ENCODE measurements at regions not wholly inside any gene's neighbourhood (a gene's known extent, or its start where the extent isn't known, plus 50 kb on each side); places are given as distances from the start of the nearest gene placed in this dataset.
A peak's percentile ranks its signal among the peaks of the same experiment; 100 is the strongest.

DNA sequence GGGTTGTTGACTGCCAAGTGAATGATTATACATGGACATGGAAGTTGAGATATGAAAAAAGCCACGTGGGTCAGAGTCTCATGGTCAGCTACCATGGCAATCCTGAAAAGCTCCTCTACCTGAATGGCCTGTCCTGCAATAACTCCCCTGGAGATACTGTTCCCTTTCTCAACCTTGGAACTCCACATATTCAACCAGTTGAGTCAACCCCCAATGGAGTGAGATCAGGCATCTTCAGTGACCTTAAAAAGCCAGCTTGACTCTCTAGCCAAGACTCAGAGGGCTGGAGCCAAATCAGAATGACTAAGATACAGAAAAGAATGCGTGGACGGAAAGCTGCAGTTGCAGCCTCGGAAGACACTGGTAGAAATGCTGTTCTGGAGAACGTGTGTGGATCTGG is 341.3 kb downstream of the FOXA2 start:
- H3K36me3 ChIP-seq = no peaks in the 10 kb centered on the region
- no peaks in the 10 kb centered on the region for H3K9me3 ChIP-seq
- DNase-seq (ENCODE audit: low spot score in 2 of 2) = peak in 1 of 2 donors; percentile 34
- H3K4me1 ChIP-seq = no peaks in the 10 kb centered on the region
- H3K4me3 ChIP-seq = no peak overlapping the region
- WGBS, 2 donors = 54 to 65% methylated on average over 5 of the region's 5 CpGs
- H3K27ac ChIP-seq = no peak overlapping the region
- TF ChIP-seq EP300 (IDR thresholded peaks at IDR 0.05) (no peak), POLR2A (IDR thresholded peaks at IDR 0.05) (no peak)
- TF ChIP-seq, protein P1, sequence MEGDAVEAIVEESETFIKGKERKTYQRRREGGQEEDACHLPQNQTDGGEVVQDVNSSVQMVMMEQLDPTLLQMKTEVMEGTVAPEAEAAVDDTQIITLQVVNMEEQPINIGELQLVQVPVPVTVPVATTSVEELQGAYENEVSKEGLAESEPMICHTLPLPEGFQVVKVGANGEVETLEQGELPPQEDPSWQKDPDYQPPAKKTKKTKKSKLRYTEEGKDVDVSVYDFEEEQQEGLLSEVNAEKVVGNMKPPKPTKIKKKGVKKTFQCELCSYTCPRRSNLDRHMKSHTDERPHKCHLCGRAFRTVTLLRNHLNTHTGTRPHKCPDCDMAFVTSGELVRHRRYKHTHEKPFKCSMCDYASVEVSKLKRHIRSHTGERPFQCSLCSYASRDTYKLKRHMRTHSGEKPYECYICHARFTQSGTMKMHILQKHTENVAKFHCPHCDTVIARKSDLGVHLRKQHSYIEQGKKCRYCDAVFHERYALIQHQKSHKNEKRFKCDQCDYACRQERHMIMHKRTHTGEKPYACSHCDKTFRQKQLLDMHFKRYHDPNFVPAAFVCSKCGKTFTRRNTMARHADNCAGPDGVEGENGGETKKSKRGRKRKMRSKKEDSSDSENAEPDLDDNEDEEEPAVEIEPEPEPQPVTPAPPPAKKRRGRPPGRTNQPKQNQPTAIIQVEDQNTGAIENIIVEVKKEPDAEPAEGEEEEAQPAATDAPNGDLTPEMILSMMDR (IDR thresholded peaks at IDR 0.05) = no peak
- no peaks in the 10 kb centered on the region for H3K27me3 ChIP-seq

DNA sequence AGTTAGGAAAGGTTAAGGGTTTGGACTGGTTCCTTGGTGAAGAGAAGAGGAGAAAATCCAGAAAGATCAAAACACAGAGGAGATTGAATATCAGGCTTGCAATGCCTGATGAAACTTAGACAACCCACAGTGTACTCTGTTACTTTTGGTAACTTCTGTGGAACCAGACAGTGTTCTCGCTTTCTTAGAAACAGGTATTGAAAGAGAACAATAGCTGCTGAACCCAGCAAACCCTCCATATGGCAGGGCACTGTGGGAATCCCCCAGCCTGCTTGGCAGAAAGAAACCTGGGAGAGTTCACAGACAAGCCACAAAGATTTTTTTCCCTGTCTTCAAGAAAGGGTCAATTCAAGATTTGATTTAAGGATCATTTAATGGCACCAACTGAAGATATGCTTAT is 342.8 kb downstream of the FOXA2 start:
- H3K4me3 ChIP-seq = no peak overlapping the region
- TF ChIP-seq POLR2A (IDR thresholded peaks at IDR 0.05) = no peak
- TF ChIP-seq, protein P1 (IDR thresholded peaks at IDR 0.05) = no peak
- no peaks in the 10 kb centered on the region for H3K36me3 ChIP-seq
- DNase-seq (ENCODE audit: low spot score in 2 of 2) = no peak
- H3K27ac ChIP-seq = no peak overlapping the region
- H3K27me3 ChIP-seq = no peaks in the 10 kb centered on the region
- no peaks in the 10 kb centered on the region for H3K9me3 ChIP-seq
- no peaks in the 10 kb centered on the region for H3K4me1 ChIP-seq
- WGBS, 2 donors = 68 to 69% methylated on average over 1 of the region's 1 CpG

DNA sequence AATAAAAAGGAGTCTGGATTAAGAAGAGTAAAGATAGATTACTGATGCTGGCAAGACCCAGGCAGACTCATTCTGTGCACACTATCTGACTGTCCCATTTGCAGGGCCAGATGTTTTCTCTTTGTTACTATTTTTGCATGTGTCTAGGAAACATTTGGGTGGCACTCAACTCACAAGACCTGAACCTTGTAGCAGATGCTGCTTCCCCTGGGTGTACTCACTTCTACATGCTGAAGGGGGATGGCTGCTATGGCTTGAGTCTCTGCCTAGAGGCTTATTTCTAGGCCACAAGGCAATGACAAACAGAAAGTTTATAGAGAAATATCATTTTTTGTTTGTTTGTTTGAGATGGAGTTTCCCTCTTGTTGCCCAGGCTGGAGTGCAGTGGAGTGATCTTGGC is 351.4 kb downstream of the FOXA2 start:
- Histone ChIP-seq H3K4me1 (no peaks in the 10 kb centered on the region), H3K4me3 (no peak overlapping the region), H3K9me3 (no peaks in the 10 kb centered on the region), H3K27ac (no peak overlapping the region), H3K36me3 (no peaks in the 10 kb centered on the region), H3K27me3 (no peaks in the 10 kb centered on the region)
- DNase-seq (ENCODE audit: low spot score in 2 of 2) = no peak
- TF ChIP-seq EP300 (IDR thresholded peaks at IDR 0.05) (no peak), POLR2A (IDR thresholded peaks at IDR 0.05) (no peak)
- TF ChIP-seq, protein P1 (IDR thresholded peaks at IDR 0.05) = no peak

DNA sequence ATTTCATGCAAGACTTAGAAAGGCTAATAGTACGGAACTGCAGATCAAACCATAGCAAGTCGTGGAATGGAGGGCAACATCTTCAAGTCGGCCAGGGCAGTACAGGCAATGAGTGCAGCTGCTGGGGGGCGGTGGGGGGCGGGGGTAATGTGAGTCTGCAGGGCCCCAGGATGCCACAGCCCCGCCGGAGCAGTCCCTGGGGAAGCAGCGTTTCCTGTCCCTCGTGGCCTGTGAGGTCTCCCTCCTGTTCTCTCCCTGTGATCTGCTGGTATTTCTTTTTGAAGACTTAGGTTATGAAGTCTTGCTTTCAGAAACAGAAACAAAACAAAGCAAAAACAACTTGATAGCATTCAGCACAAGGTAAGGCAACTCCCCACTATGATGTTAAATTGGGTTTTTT is 351.9 kb downstream of the FOXA2 start:
- Histone ChIP-seq H3K36me3 (no peaks in the 10 kb centered on the region), H3K4me3 (no peak overlapping the region), H3K27me3 (no peaks in the 10 kb centered on the region), H3K27ac (no peak overlapping the region), H3K9me3 (no peaks in the 10 kb centered on the region), H3K4me1 (no peaks in the 10 kb centered on the region)
- no peak for DNase-seq (ENCODE audit: low spot score in 2 of 2)
- 18 to 24% methylated on average over 9 of the region's 9 CpGs for WGBS, 2 donors
- TF ChIP-seq POLR2A (IDR thresholded peaks at IDR 0.05) (no peak), EP300 (IDR thresholded peaks at IDR 0.05) (no peak)
- TF ChIP-seq, protein P1 (IDR thresholded peaks at IDR 0.05) = no peak

DNA sequence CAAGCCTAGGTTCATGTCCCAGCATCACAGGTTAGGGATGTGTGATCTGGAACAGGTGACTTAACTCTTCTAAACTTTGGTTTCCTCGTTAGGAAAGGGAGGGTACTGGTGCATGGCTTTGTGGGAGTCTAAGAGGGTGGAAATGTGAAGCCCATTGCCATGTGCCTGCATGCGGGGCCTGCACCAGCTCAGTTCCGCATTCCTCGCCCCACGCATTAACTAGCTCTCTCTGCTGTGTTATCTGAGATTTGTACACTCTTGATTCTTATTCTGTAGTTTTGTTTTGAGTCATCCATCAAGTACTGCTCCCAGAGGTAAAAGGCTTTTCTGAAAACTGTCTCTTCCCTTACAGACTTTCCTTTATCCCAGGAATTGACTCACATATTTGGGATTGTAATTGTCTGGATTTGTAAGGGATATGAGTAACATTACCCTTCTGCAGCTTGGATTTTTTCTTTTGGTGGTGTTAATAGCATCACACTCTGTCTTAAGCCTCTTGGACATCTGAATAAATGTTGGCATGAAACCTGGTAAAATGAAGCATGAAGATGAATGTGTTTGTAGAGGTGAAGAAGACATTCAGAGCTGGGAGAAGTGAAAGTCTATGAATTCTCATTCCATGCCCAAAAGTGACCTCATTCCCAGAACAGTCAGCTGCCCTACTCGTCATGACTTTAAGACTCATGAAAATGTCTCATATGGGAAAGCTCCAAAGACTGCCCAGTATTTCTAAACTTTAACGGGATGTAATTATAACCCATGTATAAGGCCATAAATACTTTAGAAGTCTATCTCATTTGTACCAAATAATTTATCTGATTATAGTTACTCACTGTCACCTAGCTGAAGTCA is 357.3 kb downstream of the FOXA2 start:
- TF ChIP-seq, protein P1 (IDR thresholded peaks at IDR 0.05) = no peak
- TF ChIP-seq EP300 (IDR thresholded peaks at IDR 0.05) (no peak), POLR2A (IDR thresholded peaks at IDR 0.05) (no peak)
- Histone ChIP-seq H3K4me1 (no peaks in the 10 kb centered on the region), H3K4me3 (no peak overlapping the region), H3K27ac (no peak overlapping the region), H3K9me3 (no peaks in the 10 kb centered on the region), H3K27me3 (no peaks in the 10 kb centered on the region), H3K36me3 (no peaks in the 10 kb centered on the region)
- WGBS, 2 donors = 68 to 73% methylated on average over 7 of the region's 7 CpGs
- DNase-seq (ENCODE audit: low spot score in 2 of 2) = no peak
